Activated CD8-positive, alpha-beta memory T cell treated with anti-CD3 and anti-CD28 coated beads, Interleukin-2, amount 50 U/mL, for 24 hours (primary cell): ENCODE measurements at regions not wholly inside any gene's neighbourhood (a gene's known extent, or its start where the extent isn't known, plus 50 kb on each side); places are given as distances from the start of the nearest gene placed in this dataset.

Experiments
- DNase-seq: peaks from one replicate; pipeline ENCODE4 v3.0.0-alpha.2; 2020; ENCODE audit errors: extremely low read depth

GRCh38 chr6:98717322-98717877 lies 117.0 kb upstream of the POU3F2 start:
- DNase-seq: no peak

- DNase-seq: no peak
Observed at GRCh38 chr6:98717988-98718387, 116.4 kb upstream of the POU3F2 start.

GRCh38 chr6:98724537-98724936 lies 109.8 kb upstream of the POU3F2 start:
- no peak for DNase-seq

GRCh38 chr6:98747273-98747672 lies 87.1 kb upstream of the POU3F2 start:
- DNase-seq: no peak

- DNase-seq: no peak
Observed at GRCh38 chr6:98747960-98748359, 86.4 kb upstream of the POU3F2 start.

GRCh38 chr6:98759459-98759858 lies 74.9 kb upstream of the POU3F2 start:
- no peak for DNase-seq

- DNase-seq: no peak
Observed at GRCh38 chr6:98764373-98764911, 69.9 kb upstream of the POU3F2 start.

GRCh38 chr6:98769546-98769945 lies 64.8 kb upstream of the POU3F2 start:
- no peak for DNase-seq

- DNase-seq: no peak
Observed at GRCh38 chr6:98775205-98775604, 59.2 kb upstream of the POU3F2 start.

GRCh38 chr6:98777762-98778161 lies 56.6 kb upstream of the POU3F2 start:
- DNase-seq: no peak

GRCh38 chr6:98779618-98780017 lies 54.8 kb upstream of the POU3F2 start:
- DNase-seq: no peak

- no peak for DNase-seq
Observed at GRCh38 chr6:98782772-98783171, 51.6 kb upstream of the POU3F2 start.

GRCh38 chr6:98783578-98783977 lies 50.8 kb upstream of the POU3F2 start:
- DNase-seq: no peak
